Trophoblast cell (in vitro differentiated cells and primary cell): ENCODE measurements at regions not wholly inside any gene's neighbourhood (a gene's known extent, or its start where the extent isn't known, plus 50 kb on each side); places are given as distances from the start of the nearest gene placed in this dataset.
A peak's percentile ranks its signal among the peaks of the same experiment; 100 is the strongest.

Source experiments
- DNase-seq, 2 donors: peaks; one replicate each; pipeline ENCODE4 v3.0.0-alpha.2; 2016
- H2AFZ ChIP-seq: 2 replicates; pipeline ENCODE4 v1.6.1; 2013; ENCODE audit warnings: low read length, moderate library complexity, mild to moderate bottlenecking; ENCODE audit not compliant: insufficient read depth, poor library complexity
- H2AK5ac ChIP-seq: 2 replicates; pipeline ENCODE4 v1.6.1; 2013; ENCODE audit warnings: mild to moderate bottlenecking, low read length
- H2BK120ac ChIP-seq: 2 replicates; pipeline ENCODE4 v1.6.1; 2013; ENCODE audit warnings: low read length, mild to moderate bottlenecking, moderate library complexity; ENCODE audit not compliant: insufficient read depth, poor library complexity
- H2BK12ac ChIP-seq: 2 replicates; pipeline ENCODE4 v1.6.1; 2013; ENCODE audit warnings: mild to moderate bottlenecking, low read length, moderate library complexity
- H2BK5ac ChIP-seq: 2 replicates; pipeline ENCODE4 v1.6.1; 2013; ENCODE audit warnings: low read length, low read depth, moderate library complexity, mild to moderate bottlenecking; ENCODE audit not compliant: poor library complexity
- H3K14ac ChIP-seq: 2 replicates; pipeline ENCODE4 v1.6.1; 2013; ENCODE audit warnings: mild to moderate bottlenecking, low read length
- H3K18ac ChIP-seq: 2 replicates; pipeline ENCODE4 v1.6.1; 2013; ENCODE audit warnings: mild to moderate bottlenecking, low read length
- H3K23ac ChIP-seq: 2 replicates; pipeline ENCODE4 v1.6.1; 2013; ENCODE audit warnings: low read length
- H3K27ac ChIP-seq: 2 replicates; pipeline ENCODE4 v1.5.1; 2013; ENCODE audit warnings: low read depth, mild to moderate bottlenecking, inconsistent platforms, low read length, moderate library complexity
- H3K27me3 ChIP-seq: 2 replicates; pipeline ENCODE4 v1.6.1; 2013; ENCODE audit warnings: inconsistent platforms, mild to moderate bottlenecking, low read length, moderate library complexity; ENCODE audit not compliant: insufficient read depth
- H3K36me3 ChIP-seq, 2 experiments: 1 replicate in 1 of 2; 2 replicates in 1 of 2; pipeline ENCODE4 v1.6.1; 2013; ENCODE audit warnings: low read length in 2 of 2, mild to moderate bottlenecking in 2 of 2, moderate library complexity in 1 of 2; ENCODE audit not compliant: insufficient read depth in 2 of 2, control insufficient read depth in 1 of 2
- H3K4ac ChIP-seq: 2 replicates; pipeline ENCODE4 v1.6.1; 2013; ENCODE audit warnings: low read depth, mild to moderate bottlenecking, low read length, moderate library complexity
- H3K4me1 ChIP-seq, 2 experiments: 1 replicate in 1 of 2; 2 replicates in 1 of 2; pipeline ENCODE4 v1.6.1; 2013; ENCODE audit warnings: low read length in 2 of 2, mild to moderate bottlenecking in 2 of 2, moderate library complexity in 1 of 2; ENCODE audit not compliant: insufficient read depth in 2 of 2, control insufficient read depth in 1 of 2
- H3K4me2 ChIP-seq: 2 replicates; pipeline ENCODE4 v1.6.1; 2013; ENCODE audit warnings: inconsistent platforms, mild to moderate bottlenecking, low read length, moderate library complexity
- H3K4me3 ChIP-seq: 2 replicates; pipeline ENCODE4 v1.5.1; 2013; ENCODE audit warnings: mild to moderate bottlenecking, low read depth, low read length, inconsistent platforms
- H3K79me1 ChIP-seq: one replicate; pipeline ENCODE4 v1.6.1; 2013; ENCODE audit warnings: low read length
- H3K79me2 ChIP-seq: 2 replicates; pipeline ENCODE4 v1.6.1; 2013; ENCODE audit warnings: low read length, mild to moderate bottlenecking; ENCODE audit not compliant: control insufficient read depth, insufficient read depth, poor library complexity
- H3K9ac ChIP-seq: 2 replicates; pipeline ENCODE4 v1.6.1; 2013; ENCODE audit warnings: mild to moderate bottlenecking, low read length
- H3K9me3 ChIP-seq: 2 replicates; pipeline ENCODE4 v1.6.1; 2013; ENCODE audit warnings: low read depth, mild to moderate bottlenecking, control low read depth, inconsistent platforms, low read length; ENCODE audit not compliant: insufficient read depth
- H4K12ac ChIP-seq: 2 replicates; pipeline ENCODE4 v1.6.1; 2013; ENCODE audit warnings: low read depth, mild to moderate bottlenecking, low read length, moderate library complexity
- H4K8ac ChIP-seq: 2 replicates; pipeline ENCODE4 v1.6.1; 2013; ENCODE audit warnings: low read depth, mild to moderate bottlenecking, low read length, moderate library complexity
- H4K91ac ChIP-seq: one replicate; pipeline ENCODE4 v1.6.1; 2013; ENCODE audit warnings: low read depth, mild to moderate bottlenecking, low read length, moderate library complexity
- WGBS: extraction: QIAGEN DNeasy Blood & Tissue Kit; methylation state at CpG from one replicate; pipeline ENCODE4 v1.1.7; 2013; ENCODE audit warnings: missing lambda C conversion rate; ENCODE audit not compliant: insufficient read length, insufficient coverage; ENCODE audit errors: extremely low coverage; 5-methylcytosine and 5-hydroxymethylcytosine counted together

DNA sequence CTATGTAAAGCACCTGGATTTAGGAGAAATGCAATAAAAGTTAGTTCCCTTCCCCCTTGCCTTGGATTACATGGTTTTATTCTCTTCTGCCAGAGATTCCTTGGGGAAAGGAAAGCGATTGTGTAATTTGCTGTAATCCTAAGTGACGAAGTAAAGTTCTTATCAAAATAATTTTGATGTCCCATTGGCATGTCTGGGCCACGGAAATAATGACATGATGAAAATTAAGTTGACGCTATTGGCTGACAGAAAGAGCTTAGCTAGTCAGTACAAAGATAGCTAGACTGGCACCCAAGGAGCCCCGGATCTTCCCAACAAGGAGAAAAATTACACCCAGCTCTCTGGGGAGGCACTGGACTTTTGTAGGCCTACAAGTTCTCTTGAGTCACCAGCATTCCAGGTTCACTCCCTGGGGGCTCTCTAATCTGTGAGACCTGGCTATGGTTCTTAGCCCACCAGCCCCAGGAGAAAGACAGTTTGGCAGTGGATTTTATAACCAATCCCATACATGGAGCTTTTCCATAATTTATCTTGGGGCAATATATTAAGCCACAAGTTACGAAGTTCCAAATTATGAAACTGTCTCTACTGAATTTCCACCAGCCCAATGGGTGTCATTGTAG lies 59.9 kb downstream of the FOXA2 start:
- Histone ChIP-seq H3K36me3 (no peaks in the 10 kb centered on the region), H3K23ac (no peak overlapping the region), H3K4me2 (no peak overlapping the region), H3K4ac (no peak overlapping the region), H3K4me3 (no peak overlapping the region), H3K9ac (no peak overlapping the region), H3K79me1 (no peaks in the 10 kb centered on the region), H3K79me2 (no peaks in the 10 kb centered on the region), H3K9me3 (peaks cover 2% of the 10 kb centered on the region), H4K8ac (no peak overlapping the region), H4K91ac (no peak overlapping the region), H2BK120ac (no peak overlapping the region), H2BK12ac (no peak overlapping the region), H2BK5ac (no peak overlapping the region), H2AFZ (no peak overlapping the region), H3K27me3 (no peaks in the 10 kb centered on the region), H3K18ac (no peak overlapping the region), H4K12ac (no peak overlapping the region), H3K4me1 (no peaks in the 10 kb centered on the region), H3K14ac (no peak overlapping the region), H2AK5ac (no peak overlapping the region), H3K27ac (no peak overlapping the region)
- WGBS: no CpG with 5 or more reads among the region's 6 CpGs
- DNase-seq: no peak

DNA sequence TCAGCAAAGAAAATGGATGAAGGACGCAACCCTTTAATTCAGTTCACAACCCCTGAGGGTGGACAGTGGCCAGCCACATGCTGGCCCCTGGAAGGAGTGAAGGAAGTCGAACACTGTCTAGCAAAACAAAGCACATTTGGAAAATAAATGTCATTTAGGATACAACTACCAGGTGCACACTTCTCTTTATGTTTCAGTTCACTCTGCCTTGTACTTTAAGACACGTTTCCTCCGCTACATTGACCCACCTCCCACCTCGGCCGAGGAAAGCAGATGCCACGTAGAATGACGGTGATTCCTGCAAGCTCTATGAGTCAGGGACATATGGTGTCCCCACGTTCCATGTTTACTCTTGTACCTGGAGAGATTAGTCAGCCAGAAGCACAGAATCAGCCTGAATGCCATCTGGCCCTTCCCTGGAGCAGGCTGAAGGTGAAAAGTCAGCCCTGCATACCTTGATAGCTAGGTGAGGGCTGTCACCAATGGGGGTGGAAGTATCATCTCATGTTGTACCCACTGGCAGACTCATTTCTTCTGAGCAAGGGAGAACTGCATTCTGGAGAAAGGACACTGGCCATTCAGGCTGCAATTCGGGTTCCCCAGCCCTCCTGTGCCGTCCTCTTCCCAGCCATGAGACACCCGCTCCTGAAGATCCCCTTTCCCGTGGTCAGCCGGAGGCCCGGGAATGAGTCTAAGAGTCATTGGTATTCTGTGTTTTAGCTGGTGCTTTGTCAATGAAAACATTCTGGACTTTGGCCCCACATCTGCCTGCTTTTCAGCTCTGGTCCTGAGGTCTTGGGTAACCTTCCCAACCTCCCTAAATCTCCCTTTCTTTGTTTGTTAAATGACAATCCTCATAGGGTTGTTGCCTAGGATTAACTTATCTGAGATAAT lies 60.6 kb downstream of the FOXA2 start:
- Histone ChIP-seq H3K36me3 (no peaks in the 10 kb centered on the region), H3K9ac (no peak overlapping the region), H4K12ac (no peak overlapping the region), H3K4me3 (no peak overlapping the region), H3K23ac (no peak overlapping the region), H3K14ac (no peak overlapping the region), H3K9me3 (peaks cover 2% of the 10 kb centered on the region), H2AK5ac (no peak overlapping the region), H3K4ac (no peak overlapping the region), H3K79me2 (no peaks in the 10 kb centered on the region), H4K91ac (no peak overlapping the region), H2BK120ac (no peak overlapping the region), H2AFZ (no peak overlapping the region), H4K8ac (no peak overlapping the region), H3K27ac (no peak overlapping the region), H3K4me2 (no peak overlapping the region), H3K4me1 (no peaks in the 10 kb centered on the region), H3K18ac (no peak overlapping the region), H2BK5ac (no peak overlapping the region), H2BK12ac (no peak overlapping the region), H3K79me1 (no peaks in the 10 kb centered on the region), H3K27me3 (no peaks in the 10 kb centered on the region)
- DNase-seq: peak; percentile 5 to 14
- no CpG with 5 or more reads among the region's 15 CpGs for WGBS

DNA sequence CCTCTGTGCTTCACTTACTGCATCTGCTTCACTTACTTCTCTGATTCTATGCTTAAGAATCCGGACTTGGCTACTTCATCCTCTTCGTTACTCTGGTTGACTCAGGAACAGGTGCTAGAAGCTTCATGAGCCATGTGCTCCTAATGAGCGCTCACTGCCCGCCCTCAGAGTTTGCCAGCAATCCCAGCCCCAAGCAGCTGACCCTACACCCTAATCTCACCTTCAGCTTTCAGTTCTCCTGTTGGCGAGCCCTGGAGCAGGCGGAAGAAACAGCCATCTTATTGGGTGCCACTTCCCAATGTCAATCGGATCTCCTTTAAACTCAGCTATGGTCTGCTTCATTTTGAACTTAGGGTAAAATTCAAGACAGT lies 61.3 kb downstream of the FOXA2 start:
- no CpG with 5 or more reads among the region's 7 CpGs for WGBS
- no peak overlapping the region for H2BK120ac ChIP-seq
- no peak overlapping the region for H3K4me2 ChIP-seq
- H4K8ac ChIP-seq: no peak overlapping the region
- H3K9me3 ChIP-seq: peaks cover 2% of the 10 kb centered on the region
- H2AK5ac ChIP-seq: no peak overlapping the region
- no peak overlapping the region for H3K23ac ChIP-seq
- H3K4me1 ChIP-seq: no peaks in the 10 kb centered on the region
- no peaks in the 10 kb centered on the region for H3K79me2 ChIP-seq
- no peak overlapping the region for H3K4me3 ChIP-seq
- H3K4ac ChIP-seq: no peak overlapping the region
- H3K14ac ChIP-seq: no peak overlapping the region
- H3K18ac ChIP-seq: no peak overlapping the region
- no peak overlapping the region for H3K27ac ChIP-seq
- H3K9ac ChIP-seq: no peak overlapping the region
- no peak overlapping the region for H4K91ac ChIP-seq
- H3K79me1 ChIP-seq: no peaks in the 10 kb centered on the region
- H2AFZ ChIP-seq: no peak overlapping the region
- DNase-seq: no peak
- H2BK5ac ChIP-seq: no peak overlapping the region
- H4K12ac ChIP-seq: no peak overlapping the region
- H2BK12ac ChIP-seq: no peak overlapping the region
- H3K36me3 ChIP-seq: no peaks in the 10 kb centered on the region
- no peaks in the 10 kb centered on the region for H3K27me3 ChIP-seq

DNA sequence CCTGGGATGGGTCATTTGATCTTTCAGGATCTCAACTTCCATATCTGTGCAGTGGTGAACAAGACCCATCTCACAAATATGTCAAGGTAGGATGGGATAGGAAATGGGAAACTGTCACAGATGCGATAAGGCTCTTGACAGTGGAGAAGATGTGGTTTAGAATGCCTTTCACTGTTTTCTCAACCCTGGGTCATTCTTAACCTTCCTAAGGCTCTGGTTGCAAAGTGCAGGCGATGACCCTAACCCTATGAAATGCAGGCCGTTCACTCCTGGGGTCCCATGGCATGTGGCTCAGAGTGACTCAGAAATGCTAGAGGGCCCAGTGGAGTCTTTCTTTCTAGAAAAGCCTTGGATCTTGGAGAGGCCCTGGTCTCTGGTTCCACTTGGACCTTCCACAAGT lies 61.7 kb downstream of the FOXA2 start:
- no CpG with 5 or more reads among the region's 3 CpGs for WGBS
- no peak overlapping the region for H4K12ac ChIP-seq
- H3K27me3 ChIP-seq: no peaks in the 10 kb centered on the region
- no peak overlapping the region for H2BK120ac ChIP-seq
- no peaks in the 10 kb centered on the region for H3K36me3 ChIP-seq
- H3K27ac ChIP-seq: no peak overlapping the region
- no peak overlapping the region for H3K4me3 ChIP-seq
- no peak overlapping the region for H2AK5ac ChIP-seq
- H3K18ac ChIP-seq: no peak overlapping the region
- no peak overlapping the region for H2BK5ac ChIP-seq
- no peak overlapping the region for H2AFZ ChIP-seq
- peaks cover 2% of the 10 kb centered on the region for H3K9me3 ChIP-seq
- H3K14ac ChIP-seq: no peak overlapping the region
- no peak overlapping the region for H3K23ac ChIP-seq
- H2BK12ac ChIP-seq: no peak overlapping the region
- no peak overlapping the region for H3K9ac ChIP-seq
- no peaks in the 10 kb centered on the region for H3K79me2 ChIP-seq
- no peak for DNase-seq
- H3K79me1 ChIP-seq: no peaks in the 10 kb centered on the region
- H3K4ac ChIP-seq: no peak overlapping the region
- H3K4me1 ChIP-seq: no peaks in the 10 kb centered on the region
- H4K91ac ChIP-seq: no peak overlapping the region
- no peak overlapping the region for H4K8ac ChIP-seq
- no peak overlapping the region for H3K4me2 ChIP-seq
